PC-3 (cell line): ENCODE measurements at regions not wholly inside any gene's neighbourhood (a gene's known extent, or its start where the extent isn't known, plus 50 kb on each side); places are given as distances from the start of the nearest gene placed in this dataset.

Source experiments
- ATAC-seq: fragments of 200-7000 bp; cut with Tn5 transposase; 2 replicates; pipeline ENCODE4 v1.9.1; 2020; ENCODE audit warnings: mild to moderate bottlenecking, moderate library complexity
- BruUV-seq: library from RNA; stranded (reverse); fragments of 400-500 nt; replicated peaks from 2 replicates; lab custom pipeline; 2021; lab: Mats Ljungman, UMichigan
- CTCF ChIA-PET: fragments of 300-600 bp; sonication (Branson Sonifier 250); formaldehyde crosslinking; loops from one replicate; lab custom pipeline; 2022; ENCODE audit warnings: antibody characterized with exemption; lab: Charles Lee
- POLR2A ChIA-PET: fragments of 300-600 bp; sonication (Branson Sonifier 250); formaldehyde crosslinking; loops from one replicate; lab custom pipeline; 2022; ENCODE audit warnings: antibody characterized with exemption; ENCODE audit not compliant: unreplicated experiment; lab: Charles Lee
- DNase-seq: peaks from one replicate; pipeline ENCODE4 v3.0.0-alpha.2; 2015
- H2AFZ ChIP-seq: fragments of 300-600 bp; sonication (generic); 2 replicates; pipeline ENCODE4 v1.6.0; 2016; ENCODE audit warnings: antibody characterized with exemption, low read length
- H3F3A ChIP-seq: fragments of 300-600 bp; sonication (generic); one replicate; pipeline ENCODE4 v1.6.0; 2017; ENCODE audit warnings: antibody characterized with exemption, low read length, control low read depth, mild to moderate bottlenecking; ENCODE audit not compliant: unreplicated experiment
- H3K27ac ChIP-seq: fragments of 300-600 bp; sonication (generic); 2 replicates; pipeline ENCODE4 v1.5.1; 2016; ENCODE audit warnings: mild to moderate bottlenecking, low read length
- H3K27me3 ChIP-seq: fragments of 300-600 bp; sonication (generic); 2 replicates; pipeline ENCODE4 v1.6.1; 2016; ENCODE audit warnings: low read length, mixed read lengths
- H3K36me3 ChIP-seq: fragments of 300-600 bp; sonication (generic); 2 replicates; pipeline ENCODE4 v1.6.1; 2016; ENCODE audit warnings: low read depth, mixed run types, low read length, mixed read lengths
- H3K4me1 ChIP-seq: fragments of 300-600 bp; sonication (generic); 2 replicates; pipeline ENCODE4 v1.5.1; 2016; ENCODE audit warnings: low read length; ENCODE audit not compliant: insufficient read depth
- H3K4me2 ChIP-seq: fragments of 300-600 bp; sonication (generic); 2 replicates; pipeline ENCODE4 v1.6.0; 2016; ENCODE audit warnings: low read length
- H3K4me3 ChIP-seq: fragments of 300-600 bp; sonication (generic); 2 replicates; pipeline ENCODE4 v1.5.1; 2016; ENCODE audit warnings: mild to moderate bottlenecking, low read length, mixed read lengths
- H3K79me2 ChIP-seq: fragments of 300-600 bp; sonication (generic); 2 replicates; pipeline ENCODE4 v1.6.1; 2017; ENCODE audit warnings: low read length, mixed read lengths
- H3K9ac ChIP-seq: fragments of 300-600 bp; sonication (generic); 2 replicates; pipeline ENCODE4 v1.6.0; 2016; ENCODE audit warnings: mild to moderate bottlenecking, low read length
- H3K9me2 ChIP-seq: fragments of 300-600 bp; sonication (generic); replicated peaks from 2 replicates; pipeline ENCODE4 v1.6.1; 2016; ENCODE audit warnings: mixed run types, low read length, mixed read lengths
- H3K9me3 ChIP-seq: fragments of 300-600 bp; sonication (generic); 2 replicates; pipeline ENCODE4 v1.6.1; 2016; ENCODE audit warnings: low read length, mixed read lengths
- H4K20me1 ChIP-seq: fragments of 300-600 bp; sonication (generic); 2 replicates; pipeline ENCODE4 v1.6.1; 2016; ENCODE audit warnings: low read length, mixed read lengths
- CTCF ChIP-seq: fragments of 300-600 bp; sonication (generic); conservative IDR thresholded peaks from 2 replicates; pipeline ENCODE4 v1.5.1; 2017; ENCODE audit warnings: antibody characterized with exemption, low read depth, mild to moderate bottlenecking, low read length
- EZH2 ChIP-seq: fragments of 300-600 bp; sonication (generic); IDR thresholded peaks from one replicate; pipeline ENCODE4 v1.6.1; 2017; ENCODE audit warnings: antibody characterized with exemption, mild to moderate bottlenecking, low read length; ENCODE audit not compliant: unreplicated experiment
- EZH2phosphoT487 ChIP-seq: fragments of 300-600 bp; sonication (generic); IDR thresholded peaks from 2 replicates; pipeline ENCODE4 v1.6.1; 2018; ENCODE audit warnings: mild to moderate bottlenecking, antibody characterized with exemption, low read length, borderline replicate concordance
- intact Hi-C: fragments of 100-400 bp; cut with micrococcal nuclease; formaldehyde crosslinking; loops from 2 replicates; pipeline ENCODE4 v1.9.0; 2023

- no peaks in the 10 kb centered on the region for H3K4me1 ChIP-seq
- POLR2A ChIA-PET: no interaction called here
- H3K9me2 ChIP-seq: no peaks in the 10 kb centered on the region
- BruUV-seq: no TSS peak
- CTCF ChIA-PET: no interaction called here
- H3K27ac ChIP-seq: no peak overlapping the region
- no peak overlapping the region for H3K4me3 ChIP-seq
- H2AFZ ChIP-seq: no peak overlapping the region
- H3K9me3 ChIP-seq: no peaks in the 10 kb centered on the region
- ATAC-seq (no peak), DNase-seq (peak; percentile 20)
- H3K4me2 ChIP-seq: no peak overlapping the region
- H3K9ac ChIP-seq: no peak overlapping the region
- intact Hi-C loops: no loop called here
- TF ChIP-seq CTCF (no peak), EZH2 (no peak), EZH2phosphoT487 (no peak)
- no peaks in the 10 kb centered on the region for H3K79me2 ChIP-seq
- no peaks in the 10 kb centered on the region for H3K27me3 ChIP-seq
- no peaks in the 10 kb centered on the region for H3K36me3 ChIP-seq
- no peaks in the 10 kb centered on the region for H3F3A ChIP-seq
- no peaks in the 10 kb centered on the region for H4K20me1 ChIP-seq
Measured at GRCh38 chr14:97581016-97581415, 783.8 kb downstream of the VRK1 start.

GRCh38 chr14:97582022-97582421, 784.8 kb downstream of the VRK1 start:
- Histone ChIP-seq H3F3A (no peaks in the 10 kb centered on the region), H3K9ac (no peak overlapping the region), H3K27ac (no peak overlapping the region), H3K4me1 (no peaks in the 10 kb centered on the region), H3K4me2 (no peak overlapping the region), H4K20me1 (no peaks in the 10 kb centered on the region), H3K9me2 (no peaks in the 10 kb centered on the region), H3K79me2 (no peaks in the 10 kb centered on the region), H3K4me3 (no peak overlapping the region), H2AFZ (no peak overlapping the region), H3K27me3 (no peaks in the 10 kb centered on the region), H3K36me3 (no peaks in the 10 kb centered on the region), H3K9me3 (no peaks in the 10 kb centered on the region)
- POLR2A ChIA-PET: no interaction called here
- intact Hi-C loops: no loop called here
- DNase-seq: no peak
- TF ChIP-seq CTCF (no peak), EZH2phosphoT487 (no peak), EZH2 (no peak)
- BruUV-seq: no TSS peak
- CTCF ChIA-PET: no interaction called here
- no peak for ATAC-seq

- H3K9me3 ChIP-seq: no peaks in the 10 kb centered on the region
- DNase-seq: no peak
- H3K9me2 ChIP-seq: no peaks in the 10 kb centered on the region
Measured at GRCh38 chr14:97584528-97584927, 787.3 kb downstream of the VRK1 start.

More at GRCh38 chr14:97584528-97584927, 787.3 kb downstream of the VRK1 start:
- Histone ChIP-seq H3K4me3 (no peak overlapping the region), H3K27me3 (no peaks in the 10 kb centered on the region), H3K27ac (no peak overlapping the region), H3K4me2 (no peak overlapping the region), H3K79me2 (no peaks in the 10 kb centered on the region), H3K36me3 (no peaks in the 10 kb centered on the region), H3F3A (no peaks in the 10 kb centered on the region), H2AFZ (no peak overlapping the region), H3K4me1 (no peaks in the 10 kb centered on the region), H4K20me1 (no peaks in the 10 kb centered on the region), H3K9ac (no peak overlapping the region)
- ChIA-PET CTCF (no interaction called here), POLR2A (no interaction called here)
- TF ChIP-seq CTCF (no peak), EZH2 (no peak)
- no peak for ATAC-seq
- no TSS peak for BruUV-seq
- intact Hi-C loops: no loop called here
